ENCODE measurements at regions not wholly inside any gene's neighbourhood (a gene's known extent, or its start where the extent isn't known, plus 50 kb on each side); places are given as distances from the start of the nearest gene placed in this dataset.
"Not testable (repeated sequence)": the region's sequence is repeated elsewhere in the genome, so short reads cannot be mapped to it uniquely, and the experiment has no call there.

DNA sequence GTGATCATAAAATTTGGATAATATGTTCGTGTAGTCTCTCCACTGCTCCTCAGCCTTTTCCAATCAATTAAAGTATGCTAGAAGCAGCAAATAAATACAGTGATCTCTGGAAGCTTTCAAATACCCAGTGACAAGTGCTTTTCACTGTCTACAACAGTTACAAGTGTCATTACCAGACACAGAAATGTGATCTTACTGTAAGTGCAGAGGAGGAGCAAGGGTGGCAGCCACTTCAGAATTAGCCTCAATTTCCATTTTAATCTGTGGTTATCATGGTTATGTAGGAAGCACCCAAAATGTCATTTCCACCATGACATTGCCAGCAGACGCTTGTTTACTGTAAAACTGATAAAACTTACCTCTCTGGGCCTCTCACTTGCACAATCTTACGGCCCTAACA lies 133.9 kb upstream of the ADAMTS3 start:
- Mint-ChIP-seq H3K27me3 (ENCODE audit: low read depth) (no peaks in the 10 kb centered on the region), H3K27ac (no peak overlapping the region), H3K9me3 (no peaks in the 10 kb centered on the region), H3K4me3 (no peak overlapping the region), H3K36me3 (ENCODE audit: low read depth) (no peaks in the 10 kb centered on the region), H3K4me1 (no peaks in the 10 kb centered on the region)
- TF ChIP-seq, protein P1, sequence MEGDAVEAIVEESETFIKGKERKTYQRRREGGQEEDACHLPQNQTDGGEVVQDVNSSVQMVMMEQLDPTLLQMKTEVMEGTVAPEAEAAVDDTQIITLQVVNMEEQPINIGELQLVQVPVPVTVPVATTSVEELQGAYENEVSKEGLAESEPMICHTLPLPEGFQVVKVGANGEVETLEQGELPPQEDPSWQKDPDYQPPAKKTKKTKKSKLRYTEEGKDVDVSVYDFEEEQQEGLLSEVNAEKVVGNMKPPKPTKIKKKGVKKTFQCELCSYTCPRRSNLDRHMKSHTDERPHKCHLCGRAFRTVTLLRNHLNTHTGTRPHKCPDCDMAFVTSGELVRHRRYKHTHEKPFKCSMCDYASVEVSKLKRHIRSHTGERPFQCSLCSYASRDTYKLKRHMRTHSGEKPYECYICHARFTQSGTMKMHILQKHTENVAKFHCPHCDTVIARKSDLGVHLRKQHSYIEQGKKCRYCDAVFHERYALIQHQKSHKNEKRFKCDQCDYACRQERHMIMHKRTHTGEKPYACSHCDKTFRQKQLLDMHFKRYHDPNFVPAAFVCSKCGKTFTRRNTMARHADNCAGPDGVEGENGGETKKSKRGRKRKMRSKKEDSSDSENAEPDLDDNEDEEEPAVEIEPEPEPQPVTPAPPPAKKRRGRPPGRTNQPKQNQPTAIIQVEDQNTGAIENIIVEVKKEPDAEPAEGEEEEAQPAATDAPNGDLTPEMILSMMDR (IDR thresholded peaks at IDR 0.05; ENCODE audit: unreplicated experiment in 3 of 3): no peak

DNA sequence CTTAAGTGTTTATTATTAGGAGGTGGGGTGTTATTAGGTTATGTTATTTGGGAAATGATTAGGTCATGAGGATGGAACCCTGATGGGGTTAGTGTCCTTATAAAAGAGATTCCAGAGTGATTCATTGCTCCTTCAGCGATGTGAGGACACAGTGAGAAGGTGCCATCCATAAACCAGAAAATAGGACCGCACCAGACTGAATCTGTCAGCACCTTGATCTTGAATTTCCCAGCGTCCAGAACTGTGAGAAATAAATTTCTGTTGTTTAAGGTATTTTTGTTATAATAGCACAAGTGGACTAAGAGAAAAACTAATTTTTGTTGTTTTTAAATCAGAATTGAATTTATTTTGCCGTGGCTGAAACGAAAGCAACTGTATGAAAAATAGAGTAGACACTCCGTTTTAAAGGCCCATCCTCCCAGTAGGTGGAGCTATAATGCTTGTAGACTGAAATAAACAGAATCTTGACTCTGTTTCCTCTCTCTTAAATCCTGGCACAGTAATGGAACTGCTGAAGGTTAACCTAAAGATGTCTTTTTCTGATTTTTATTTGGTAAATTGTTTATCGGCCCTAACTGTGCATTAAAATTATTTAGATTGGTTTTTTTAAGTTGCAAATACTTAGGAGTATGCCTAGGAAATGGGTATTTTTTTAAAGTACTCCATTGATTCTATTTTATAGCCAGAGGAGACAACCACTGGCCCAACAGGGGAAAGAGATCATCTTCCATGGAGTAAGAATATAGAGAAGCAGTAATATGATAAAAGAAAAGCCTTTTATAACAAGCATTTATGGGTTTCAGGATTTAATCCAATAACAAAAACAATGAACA lies 133.2 kb upstream of the ADAMTS3 start:
- Mint-ChIP-seq H3K4me1 (no peaks in the 10 kb centered on the region), H3K27me3 (ENCODE audit: low read depth) (no peaks in the 10 kb centered on the region), H3K4me3 (peak overlapping the region; percentile 74 to 84 (median 82)), H3K27ac (no peak overlapping the region), H3K9me3 (no peaks in the 10 kb centered on the region), H3K36me3 (ENCODE audit: low read depth) (no peaks in the 10 kb centered on the region)
- TF ChIP-seq, protein P1 (IDR thresholded peaks at IDR 0.05; ENCODE audit: unreplicated experiment in 3 of 3): peak; percentile 47 to 71 (median 60)

DNA sequence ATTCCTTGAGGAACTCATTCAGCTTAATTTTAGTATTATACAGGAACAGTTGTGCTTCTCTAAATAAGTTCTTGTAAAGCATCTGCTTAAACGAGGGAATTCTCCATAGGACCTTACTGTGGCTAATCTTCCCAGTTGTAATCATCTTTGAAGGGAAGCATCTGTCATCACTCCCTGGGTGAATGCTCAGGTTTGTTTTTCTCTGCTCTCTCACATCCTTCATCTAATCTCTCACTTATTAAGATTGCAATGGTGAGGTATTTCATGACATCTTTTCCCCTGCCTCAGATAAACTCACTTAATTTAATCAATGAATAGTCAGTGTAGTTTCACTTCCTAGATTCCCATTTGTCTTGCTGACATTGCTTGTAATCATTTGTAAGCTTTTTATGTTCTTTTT lies 121.8 kb upstream of the ADAMTS3 start:
- TF ChIP-seq, protein P1 (IDR thresholded peaks at IDR 0.05; ENCODE audit: unreplicated experiment in 3 of 3): no peak
- H3K36me3 Mint-ChIP-seq (ENCODE audit: low read depth): no peaks in the 10 kb centered on the region
- H3K27ac Mint-ChIP-seq: peak overlapping the region in 1 of 3 experiments; percentile 45
- H3K27me3 Mint-ChIP-seq (ENCODE audit: low read depth): no peaks in the 10 kb centered on the region
- H3K4me3 Mint-ChIP-seq: no peak overlapping the region
- peaks cover 10% of the 10 kb centered on the region for H3K9me3 Mint-ChIP-seq
- H3K4me1 Mint-ChIP-seq: no peaks in the 10 kb centered on the region

DNA sequence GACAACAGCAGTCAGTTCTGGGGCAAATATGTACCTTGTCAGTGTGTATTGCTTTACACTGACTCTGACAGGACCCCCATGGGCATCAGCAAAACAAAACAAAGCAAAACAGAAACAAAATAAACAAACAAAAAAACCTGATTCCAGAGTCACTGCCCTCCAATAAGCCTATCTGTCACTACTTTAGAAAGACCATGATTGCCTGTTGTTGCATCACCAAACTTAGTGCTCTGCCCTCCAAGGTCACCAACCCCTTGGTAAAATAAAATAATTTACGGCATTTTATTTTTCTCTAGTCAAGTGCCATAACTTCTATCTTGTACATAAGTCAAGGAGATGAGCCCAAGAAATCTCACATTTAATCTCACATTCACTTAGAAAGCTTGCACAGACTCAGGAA lies 120.9 kb upstream of the ADAMTS3 start:
- Mint-ChIP-seq H3K27me3 (ENCODE audit: low read depth) (no peaks in the 10 kb centered on the region), H3K4me1 (no peaks in the 10 kb centered on the region)

DNA sequence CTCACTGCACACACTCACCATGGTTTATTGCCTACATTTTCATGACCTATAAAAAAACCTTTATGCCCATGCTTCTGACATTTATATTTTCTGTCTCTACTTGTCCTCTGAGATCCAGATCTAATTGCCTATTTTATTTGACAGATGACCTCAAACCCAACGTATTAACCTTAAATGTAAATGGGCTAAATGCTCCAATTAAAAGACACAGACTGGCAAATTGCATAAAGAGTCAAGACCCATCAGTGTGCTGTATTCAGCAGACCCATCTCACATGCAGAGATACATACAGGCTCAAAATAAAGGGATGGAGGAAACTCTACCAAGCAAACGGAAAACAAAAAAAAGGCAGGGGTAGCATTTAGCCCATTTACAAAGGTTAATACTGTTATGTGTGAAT lies 117.4 kb upstream of the ADAMTS3 start:
- H3K27ac Mint-ChIP-seq; H3K4me1 Mint-ChIP-seq; H3K27me3 Mint-ChIP-seq (ENCODE audit: low read depth); H3K36me3 Mint-ChIP-seq (ENCODE audit: low read depth); H3K4me3 Mint-ChIP-seq: not testable (repeated sequence)
- peaks cover 23% of the 10 kb centered on the region for H3K9me3 Mint-ChIP-seq

More for the DNA sequence above, 120.9 kb upstream of the ADAMTS3 start:
- Mint-ChIP-seq H3K27ac (no peak overlapping the region), H3K4me3 (no peak overlapping the region), H3K9me3 (peaks cover 12% of the 10 kb centered on the region), H3K36me3 (ENCODE audit: low read depth) (no peaks in the 10 kb centered on the region)
- TF ChIP-seq, protein P1 (IDR thresholded peaks at IDR 0.05; ENCODE audit: unreplicated experiment in 3 of 3): no peak

DNA sequence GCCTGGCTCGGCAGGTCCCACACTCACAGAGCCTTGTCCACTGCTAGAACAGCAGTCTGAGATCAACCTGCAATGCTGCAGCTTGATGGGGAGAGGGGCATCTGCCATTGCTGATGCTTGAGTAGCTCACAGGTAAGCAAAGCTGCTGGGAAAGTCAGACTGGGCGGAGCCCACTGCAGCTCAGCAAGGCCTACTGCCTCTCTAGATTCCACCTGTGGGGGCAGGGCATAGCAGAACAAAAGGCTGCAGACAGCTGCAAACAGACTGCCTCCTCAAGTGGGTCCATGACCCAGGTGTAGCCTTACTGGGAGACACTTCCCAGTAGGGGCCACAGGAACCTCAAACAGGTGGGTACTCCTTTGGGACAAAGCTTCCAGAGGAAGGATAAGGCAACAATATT lies 110.6 kb upstream of the ADAMTS3 start:
- Mint-ChIP-seq H3K4me1 (no peaks in the 10 kb centered on the region), H3K36me3 (ENCODE audit: low read depth) (no peaks in the 10 kb centered on the region), H3K27me3 (ENCODE audit: low read depth) (no peaks in the 10 kb centered on the region), H3K4me3 (no peak overlapping the region), H3K27ac (no peak overlapping the region), H3K9me3 (peaks cover 15% of the 10 kb centered on the region)
- TF ChIP-seq, protein P1 (IDR thresholded peaks at IDR 0.05; ENCODE audit: unreplicated experiment in 3 of 3): no peak

All from nephron (organoid).